ENCODE measurements at regions not wholly inside any gene's neighbourhood (a gene's known extent, or its start where the extent isn't known, plus 50 kb on each side); places are given as distances from the start of the nearest gene placed in this dataset.

DNA sequence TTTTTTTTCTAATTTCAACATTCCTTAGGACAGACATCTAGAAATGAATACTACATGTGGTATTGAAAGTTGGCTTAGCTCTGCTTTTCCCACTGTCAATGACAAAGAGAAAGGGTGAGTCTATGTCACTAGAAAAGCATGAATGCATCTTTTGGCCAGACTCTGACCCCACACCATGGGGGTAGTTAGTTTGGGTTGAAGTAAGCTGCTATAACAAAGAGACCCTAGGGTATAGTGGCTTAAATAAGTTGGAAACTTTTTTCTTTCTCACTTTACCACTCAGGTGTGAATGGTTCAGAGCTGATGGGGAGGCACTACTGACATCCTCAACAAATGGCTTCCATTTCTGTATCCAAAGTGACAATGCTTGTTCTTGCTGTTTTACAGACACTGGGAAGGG is 161.5 kb downstream of the DLEU7 start:
- TF ChIP-seq ZFP30 (CRISPR knock-in tag; IDR thresholded peaks at IDR 0.05) (no peak), GLIS3 (CRISPR knock-in tag; IDR thresholded peaks at IDR 0.05) (no peak), ISL1 (CRISPR knock-in tag; IDR thresholded peaks at IDR 0.05) (no peak), TOX (CRISPR knock-in tag; IDR thresholded peaks at IDR 0.05; ENCODE audit: borderline replicate concordance) (no peak), SNAI2 (CRISPR knock-in tag; IDR thresholded peaks at IDR 0.05) (no peak), PPARA (CRISPR knock-in tag; IDR thresholded peaks at IDR 0.05; ENCODE audit: borderline replicate concordance) (no peak), ESRRG (CRISPR knock-in tag; IDR thresholded peaks at IDR 0.05) (no peak), ZNF70 (CRISPR knock-in tag; IDR thresholded peaks at IDR 0.05) (no peak), ZNF8 (CRISPR knock-in tag; IDR thresholded peaks at IDR 0.05) (no peak), TCF4 (CRISPR knock-in tag; IDR thresholded peaks at IDR 0.05; ENCODE audit: borderline replicate concordance) (no peak), ZC3H10 (CRISPR knock-in tag; IDR thresholded peaks at IDR 0.05) (no peak), PATZ1 (CRISPR knock-in tag; IDR thresholded peaks at IDR 0.05; ENCODE audit: borderline replicate concordance) (no peak), CSDC2 (CRISPR knock-in tag; IDR thresholded peaks at IDR 0.05) (no peak), TSHZ2 (CRISPR knock-in tag; IDR thresholded peaks at IDR 0.05) (no peak), RARB (CRISPR knock-in tag; IDR thresholded peaks at IDR 0.05) (no peak), ZFP3 (CRISPR knock-in tag; IDR thresholded peaks at IDR 0.05) (no peak)
- TF ChIP-seq, protein P1, sequence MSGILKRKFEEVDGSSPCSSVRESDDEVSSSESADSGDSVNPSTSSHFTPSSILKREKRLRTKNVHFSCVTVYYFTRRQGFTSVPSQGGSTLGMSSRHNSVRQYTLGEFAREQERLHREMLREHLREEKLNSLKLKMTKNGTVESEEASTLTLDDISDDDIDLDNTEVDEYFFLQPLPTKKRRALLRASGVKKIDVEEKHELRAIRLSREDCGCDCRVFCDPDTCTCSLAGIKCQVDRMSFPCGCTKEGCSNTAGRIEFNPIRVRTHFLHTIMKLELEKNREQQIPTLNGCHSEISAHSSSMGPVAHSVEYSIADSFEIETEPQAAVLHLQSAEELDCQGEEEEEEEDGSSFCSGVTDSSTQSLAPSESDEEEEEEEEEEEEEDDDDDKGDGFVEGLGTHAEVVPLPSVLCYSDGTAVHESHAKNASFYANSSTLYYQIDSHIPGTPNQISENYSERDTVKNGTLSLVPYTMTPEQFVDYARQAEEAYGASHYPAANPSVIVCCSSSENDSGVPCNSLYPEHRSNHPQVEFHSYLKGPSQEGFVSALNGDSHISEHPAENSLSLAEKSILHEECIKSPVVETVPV (CRISPR knock-in tag; IDR thresholded peaks at IDR 0.05), result no peak
- TF ChIP-seq, protein P2, sequence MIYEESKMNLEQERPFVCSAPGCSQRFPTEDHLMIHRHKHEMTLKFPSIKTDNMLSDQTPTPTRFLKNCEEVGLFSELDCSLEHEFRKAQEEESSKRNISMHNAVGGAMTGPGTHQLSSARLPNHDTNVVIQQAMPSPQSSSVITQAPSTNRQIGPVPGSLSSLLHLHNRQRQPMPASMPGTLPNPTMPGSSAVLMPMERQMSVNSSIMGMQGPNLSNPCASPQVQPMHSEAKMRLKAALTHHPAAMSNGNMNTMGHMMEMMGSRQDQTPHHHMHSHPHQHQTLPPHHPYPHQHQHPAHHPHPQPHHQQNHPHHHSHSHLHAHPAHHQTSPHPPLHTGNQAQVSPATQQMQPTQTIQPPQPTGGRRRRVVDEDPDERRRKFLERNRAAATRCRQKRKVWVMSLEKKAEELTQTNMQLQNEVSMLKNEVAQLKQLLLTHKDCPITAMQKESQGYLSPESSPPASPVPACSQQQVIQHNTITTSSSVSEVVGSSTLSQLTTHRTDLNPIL (CRISPR knock-in tag; IDR thresholded peaks at IDR 0.05; ENCODE audit: low read depth), result no peak
- ATAC-seq, result no peak

DNA sequence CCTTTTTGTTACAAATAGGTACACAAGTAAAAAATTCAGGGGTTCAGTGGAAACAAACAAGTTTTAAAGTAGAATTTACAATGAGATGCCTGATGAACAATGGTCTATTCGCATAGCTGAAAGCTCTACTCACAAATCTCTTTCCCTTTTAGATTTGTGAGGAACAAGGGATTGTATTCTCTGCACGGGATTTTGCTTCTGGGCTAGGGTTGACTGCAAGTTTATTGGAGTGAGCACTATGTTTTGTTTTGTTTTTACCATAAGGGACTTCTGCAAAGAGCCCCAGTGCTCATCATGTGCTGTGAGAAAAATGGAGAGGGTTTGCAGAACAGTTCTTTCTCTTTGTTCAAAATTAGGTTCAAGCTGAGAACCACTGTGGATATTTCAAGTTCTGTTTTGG is 160.5 kb downstream of the DLEU7 start:
- no peak for ATAC-seq
- TF ChIP-seq ZFP30 (CRISPR knock-in tag; IDR thresholded peaks at IDR 0.05), result no peak
- TF ChIP-seq ESRRG (CRISPR knock-in tag; IDR thresholded peaks at IDR 0.05), result no peak
- no peak for TF ChIP-seq ZFP3 (CRISPR knock-in tag; IDR thresholded peaks at IDR 0.05)
- TF ChIP-seq GLIS3 (CRISPR knock-in tag; IDR thresholded peaks at IDR 0.05), result no peak
- TF ChIP-seq PATZ1 (CRISPR knock-in tag; IDR thresholded peaks at IDR 0.05; ENCODE audit: borderline replicate concordance), result no peak
- TF ChIP-seq CSDC2 (CRISPR knock-in tag; IDR thresholded peaks at IDR 0.05), result no peak
- TF ChIP-seq, protein P2 (CRISPR knock-in tag; IDR thresholded peaks at IDR 0.05; ENCODE audit: low read depth), result no peak
- no peak for TF ChIP-seq POU6F1 (CRISPR knock-in tag; IDR thresholded peaks at IDR 0.05; ENCODE audit: borderline replicate concordance, low read depth)
- no peak for TF ChIP-seq ARNTL (CRISPR knock-in tag; IDR thresholded peaks at IDR 0.05; ENCODE audit: borderline replicate concordance, low read depth)
- no peak for TF ChIP-seq SNAI2 (CRISPR knock-in tag; IDR thresholded peaks at IDR 0.05)
- TF ChIP-seq OSR1 (CRISPR knock-in tag; IDR thresholded peaks at IDR 0.05), result no peak
- no peak for TF ChIP-seq TCF4 (CRISPR knock-in tag; IDR thresholded peaks at IDR 0.05; ENCODE audit: borderline replicate concordance)
- TF ChIP-seq RARB (CRISPR knock-in tag; IDR thresholded peaks at IDR 0.05), result no peak
- TF ChIP-seq TSHZ2 (CRISPR knock-in tag; IDR thresholded peaks at IDR 0.05), result no peak
- no peak for TF ChIP-seq ZNF8 (CRISPR knock-in tag; IDR thresholded peaks at IDR 0.05)
- no peak for TF ChIP-seq BACH2 (CRISPR knock-in tag; IDR thresholded peaks at IDR 0.05; ENCODE audit: borderline replicate concordance)
- no peak for TF ChIP-seq ISL1 (CRISPR knock-in tag; IDR thresholded peaks at IDR 0.05)

Data from SK-N-SH treated with all-trans-retinoic acid at 6 μM for 48 hours (cell line).